ENCODE measurements at regions not wholly inside any gene's neighbourhood (a gene's known extent, or its start where the extent isn't known, plus 50 kb on each side); places are given as distances from the start of the nearest gene placed in this dataset.

DNA sequence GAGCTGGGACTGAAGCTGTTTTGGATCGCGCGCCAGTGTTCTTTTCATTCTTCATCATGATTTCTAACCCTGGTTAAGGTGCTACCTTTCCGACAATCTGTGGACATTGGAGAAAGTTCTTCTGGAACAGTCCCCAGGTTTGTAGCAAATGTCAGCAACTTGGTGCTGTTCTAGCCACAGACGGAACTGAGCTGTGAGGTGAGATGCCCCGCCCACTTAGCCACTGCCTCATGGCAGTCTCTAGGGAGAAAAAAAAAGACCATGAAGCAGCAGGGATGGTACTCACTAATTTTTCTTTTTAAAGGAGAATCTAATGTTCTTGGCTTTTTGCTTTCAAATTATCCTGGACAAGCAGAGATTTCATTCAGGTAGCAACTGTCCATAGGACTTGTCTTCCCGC lies 72.1 kb upstream of the STK32A start:
- H3K79me2 ChIP-seq (ENCODE audit: control insufficient read depth, insufficient read depth, low read length) = no peaks in the 10 kb centered on the region
- H3K4me3 ChIP-seq (replicated peaks in 1 of 3; ENCODE audit: insufficient read depth in 1 of 3, low read depth in 1 of 3, low read length in 3 of 3) = no peak overlapping the region
- no peak for TF ChIP-seq JUN (IDR thresholded peaks at IDR 0.05; ENCODE audit: borderline replicate concordance, insufficient read depth, insufficient read length, low read depth)
- no peak for TF ChIP-seq CTCF (IDR thresholded peaks at IDR 0.05; ENCODE audit: extremely low read depth in 1 of 2, insufficient read depth in 1 of 2, low read depth in 1 of 2, low read length in 2 of 2)
- no peak for TF ChIP-seq GATA2 (IDR thresholded peaks at IDR 0.05; ENCODE audit: insufficient read depth, insufficient read length, low read depth, low read length)
- TF ChIP-seq MYC (IDR thresholded peaks at IDR 0.05; ENCODE audit: low read depth, low read length) = no peak
- no peak for TF ChIP-seq POLR2A (IDR thresholded peaks at IDR 0.05; ENCODE audit: low read depth, low read length)
- TF ChIP-seq POLR2AphosphoS5 (IDR thresholded peaks at IDR 0.05; ENCODE audit: insufficient read depth, low read depth, low read length) = no peak
- TF ChIP-seq MAX (IDR thresholded peaks at IDR 0.05; ENCODE audit: insufficient read depth, insufficient read length) = no peak
- H3K4me2 ChIP-seq (ENCODE audit: insufficient read depth, low read length) = no peak overlapping the region
- ChIA-PET CTCF (interaction anchor here (2.6 kb wide), 1 partner anchor 26 kb away, joined by 14 read pairs; no protein-coding TSS in a partner anchor), POLR2A (no interaction called here)
- H3K4me1 ChIP-seq (ENCODE audit: control insufficient read depth, extremely low read depth, insufficient read depth, low read length) = no peaks in the 10 kb centered on the region
- H3K9me1 ChIP-seq (replicated peaks; ENCODE audit: control insufficient read depth, extremely low read depth, insufficient read depth, low read length) = no peaks in the 10 kb centered on the region
- H3K27me3 ChIP-seq (ENCODE audit: control insufficient read depth in 2 of 2, insufficient read depth in 2 of 2, low read length in 2 of 2) = no peaks in the 10 kb centered on the region
- DNase-seq (ENCODE audit: low read depth, low spot score) (no peak), FAIRE-seq (no peak)
- no peak overlapping the region for H2AFZ ChIP-seq (ENCODE audit: low read depth, low read length)
- dilution Hi-C loops (cut with MboI; ENCODE audit: extremely low pct_ligation_motif_present, low sequenced_read_pairs) (no loop called here), intact Hi-C loops (cut with micrococcal nuclease) (no loop called here)
- H3K9me3 ChIP-seq (replicated peaks; ENCODE audit: control insufficient read depth, insufficient read depth, low read length) = no peaks in the 10 kb centered on the region
- H3K9ac ChIP-seq (replicated peaks; ENCODE audit: extremely low read depth, insufficient read depth, low read length) = no peak overlapping the region
- no peaks in the 10 kb centered on the region for H4K20me1 ChIP-seq (replicated peaks; ENCODE audit: control insufficient read depth, extremely low read depth, insufficient read depth, low read length)
- H3K27ac ChIP-seq (ENCODE audit: insufficient read depth, low read depth, low read length) = no peak overlapping the region
- BruUV-seq (replicated peaks) = no TSS peak
- no peaks in the 10 kb centered on the region for H3K36me3 ChIP-seq (ENCODE audit: control insufficient read depth in 2 of 2, extremely low read depth in 1 of 2, insufficient read depth in 2 of 2, low read length in 2 of 2)

DNA sequence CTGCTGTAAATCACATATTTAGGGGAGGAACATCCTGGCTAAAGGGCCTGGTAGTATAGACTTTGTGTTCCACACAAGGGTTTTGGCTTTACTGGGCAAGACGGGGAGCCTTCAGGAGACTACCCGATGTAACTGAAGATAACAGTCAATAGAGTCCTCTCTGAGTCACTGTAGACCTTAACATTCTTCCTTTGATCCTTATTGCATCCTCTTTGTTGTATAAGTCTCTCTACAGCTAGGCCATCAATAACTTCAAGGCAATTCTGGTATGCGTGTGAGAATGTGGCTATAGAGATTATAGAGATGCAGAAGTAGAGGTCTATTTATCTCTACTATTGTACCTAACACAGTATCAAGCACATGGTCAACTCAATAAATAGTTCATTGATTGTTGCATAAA lies 67.3 kb upstream of the STK32A start:
- CTCF ChIA-PET = no interaction called here
- Histone ChIP-seq H3K27me3 (ENCODE audit: control insufficient read depth in 2 of 2, insufficient read depth in 2 of 2, low read length in 2 of 2) (no peaks in the 10 kb centered on the region), H3K79me2 (ENCODE audit: control insufficient read depth, insufficient read depth, low read length) (no peaks in the 10 kb centered on the region), H3K4me2 (ENCODE audit: insufficient read depth, low read length) (no peak overlapping the region), H3K9ac (replicated peaks; ENCODE audit: extremely low read depth, insufficient read depth, low read length) (no peak overlapping the region), H4K20me1 (replicated peaks; ENCODE audit: control insufficient read depth, extremely low read depth, insufficient read depth, low read length) (no peaks in the 10 kb centered on the region), H3K9me1 (replicated peaks; ENCODE audit: control insufficient read depth, extremely low read depth, insufficient read depth, low read length) (no peaks in the 10 kb centered on the region), H2AFZ (ENCODE audit: low read depth, low read length) (no peak overlapping the region), H3K27ac (ENCODE audit: insufficient read depth, low read depth, low read length) (no peak overlapping the region), H3K4me1 (ENCODE audit: control insufficient read depth, extremely low read depth, insufficient read depth, low read length) (no peaks in the 10 kb centered on the region), H3K4me3 (replicated peaks in 1 of 3; ENCODE audit: insufficient read depth in 1 of 3, low read depth in 1 of 3, low read length in 3 of 3) (no peak overlapping the region), H3K36me3 (ENCODE audit: control insufficient read depth in 2 of 2, extremely low read depth in 1 of 2, insufficient read depth in 2 of 2, low read length in 2 of 2) (no peaks in the 10 kb centered on the region), H3K9me3 (replicated peaks; ENCODE audit: control insufficient read depth, insufficient read depth, low read length) (no peaks in the 10 kb centered on the region)
- TF ChIP-seq CTCF (IDR thresholded peaks at IDR 0.05; ENCODE audit: extremely low read depth in 1 of 2, insufficient read depth in 1 of 2, low read depth in 1 of 2, low read length in 2 of 2) = no peak
- no peak for TF ChIP-seq EZH2 (IDR thresholded peaks at IDR 0.05; ENCODE audit: borderline replicate concordance, low read depth, low read length, severe bottlenecking)
- TF ChIP-seq MYC (IDR thresholded peaks at IDR 0.05; ENCODE audit: low read depth, low read length) = no peak
- no peak for TF ChIP-seq GATA2 (IDR thresholded peaks at IDR 0.05; ENCODE audit: insufficient read depth, insufficient read length, low read depth, low read length)
- TF ChIP-seq MAX (IDR thresholded peaks at IDR 0.05; ENCODE audit: insufficient read depth, insufficient read length) = no peak
- TF ChIP-seq FOS (IDR thresholded peaks at IDR 0.05; ENCODE audit: borderline replicate concordance, insufficient read depth, low read length) = no peak
- no peak for TF ChIP-seq JUN (IDR thresholded peaks at IDR 0.05; ENCODE audit: borderline replicate concordance, insufficient read depth, insufficient read length, low read depth)
- TF ChIP-seq POLR2A (IDR thresholded peaks at IDR 0.05; ENCODE audit: low read depth, low read length) = no peak
- TF ChIP-seq POLR2AphosphoS5 (IDR thresholded peaks at IDR 0.05; ENCODE audit: insufficient read depth, low read depth, low read length) = no peak
- no TSS peak for BruUV-seq (replicated peaks)
- dilution Hi-C loops (cut with MboI; ENCODE audit: extremely low pct_ligation_motif_present, low sequenced_read_pairs) (no loop called here), intact Hi-C loops (cut with micrococcal nuclease) (no loop called here)
- FAIRE-seq (no peak), DNase-seq (ENCODE audit: low read depth, low spot score) (no peak)
- POLR2A ChIA-PET = no interaction called here

Data from endothelial cell of umbilical vein (primary cell).